ES-I3 (cell line): ENCODE measurements at regions not wholly inside any gene's neighbourhood (a gene's known extent, or its start where the extent isn't known, plus 50 kb on each side); places are given as distances from the start of the nearest gene placed in this dataset.

Experiments used
- H3K36me3 ChIP-seq: 2 replicates; pipeline ENCODE4 v1.6.1; 2013; ENCODE audit warnings: mild to moderate bottlenecking, low read length, control low read depth, moderate library complexity; ENCODE audit not compliant: insufficient read depth
- H3K4me1 ChIP-seq: 2 replicates; pipeline ENCODE4 v1.6.1; 2013; ENCODE audit warnings: mild to moderate bottlenecking, control low read depth, low read length; ENCODE audit not compliant: insufficient read depth
- H3K9ac ChIP-seq: 2 replicates; pipeline ENCODE4 v1.6.1; 2013; ENCODE audit warnings: low read depth, mild to moderate bottlenecking, low read length, moderate library complexity
- H3K9me3 ChIP-seq: 2 replicates; pipeline ENCODE4 v1.6.1; 2013; ENCODE audit warnings: mild to moderate bottlenecking, low read length, moderate library complexity; ENCODE audit not compliant: control insufficient read depth, insufficient read depth

DNA sequence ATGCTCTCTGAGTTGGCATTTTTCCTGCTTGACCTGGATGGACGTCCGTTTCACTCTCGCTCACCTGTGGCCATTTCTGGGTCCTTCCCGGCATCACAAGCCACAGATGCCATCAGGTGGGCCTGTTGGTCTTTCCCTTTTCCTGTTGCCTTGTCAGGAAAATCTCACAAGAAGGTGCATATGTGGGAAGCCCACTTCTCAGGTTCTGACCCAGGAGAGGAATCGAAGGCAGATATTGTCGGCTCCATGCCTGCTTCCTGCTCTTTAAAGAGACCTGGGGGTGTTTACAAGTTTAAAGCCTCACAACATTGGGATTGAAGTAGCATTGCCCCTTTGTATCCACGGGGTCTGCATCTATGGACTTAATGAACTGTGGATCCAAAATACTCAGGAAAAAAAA lies 357.9 kb downstream of the RPS24 start:
- H3K4me1 ChIP-seq, result no peaks in the 10 kb centered on the region
- no peaks in the 10 kb centered on the region for H3K36me3 ChIP-seq
- H3K9me3 ChIP-seq, result no peaks in the 10 kb centered on the region
- H3K9ac ChIP-seq, result no peak overlapping the region

DNA sequence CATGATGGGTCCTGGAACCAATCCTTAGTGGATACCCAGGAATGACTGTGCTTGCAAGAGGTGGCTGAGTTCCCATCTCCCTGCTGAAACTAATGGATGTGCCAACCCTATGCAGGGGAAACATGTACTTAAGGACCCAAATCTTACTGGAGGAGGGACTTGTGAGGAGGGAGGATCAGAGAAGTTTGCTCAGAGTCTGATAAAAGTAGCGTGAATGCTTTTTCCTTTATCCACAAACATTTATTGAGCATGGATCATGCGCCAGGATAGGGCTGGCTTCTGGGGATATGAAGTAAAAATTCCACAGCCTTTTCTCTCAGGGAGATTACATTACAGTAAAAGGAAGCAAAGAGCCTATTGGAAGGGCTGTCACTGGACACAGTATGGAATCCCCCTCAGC lies 358.5 kb downstream of the RPS24 start:
- H3K36me3 ChIP-seq, result no peaks in the 10 kb centered on the region
- H3K9ac ChIP-seq, result no peak overlapping the region
- H3K4me1 ChIP-seq, result no peaks in the 10 kb centered on the region
- no peaks in the 10 kb centered on the region for H3K9me3 ChIP-seq

DNA sequence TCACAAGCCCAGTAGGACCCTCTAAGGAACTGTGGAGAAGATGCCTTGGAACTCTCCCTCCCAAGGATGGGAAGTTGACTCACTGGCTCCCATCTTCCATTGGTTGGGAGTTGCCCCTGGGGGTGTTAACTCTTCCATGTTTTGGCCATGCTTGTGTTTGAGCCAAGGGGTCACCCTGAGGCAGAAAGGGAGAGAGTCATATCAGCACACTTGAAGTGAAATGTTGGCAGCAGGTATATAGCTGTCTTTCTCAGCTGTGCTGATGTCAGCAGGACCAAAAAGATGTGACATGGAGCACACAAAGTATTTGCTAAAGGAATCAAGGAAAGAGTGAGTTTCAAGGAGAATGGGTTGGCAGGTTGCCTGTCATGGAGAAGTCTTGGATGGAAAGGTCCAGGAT lies 359.4 kb downstream of the RPS24 start:
- H3K36me3 ChIP-seq, result no peaks in the 10 kb centered on the region
- H3K9me3 ChIP-seq, result no peaks in the 10 kb centered on the region
- H3K9ac ChIP-seq, result no peak overlapping the region
- H3K4me1 ChIP-seq, result no peaks in the 10 kb centered on the region

DNA sequence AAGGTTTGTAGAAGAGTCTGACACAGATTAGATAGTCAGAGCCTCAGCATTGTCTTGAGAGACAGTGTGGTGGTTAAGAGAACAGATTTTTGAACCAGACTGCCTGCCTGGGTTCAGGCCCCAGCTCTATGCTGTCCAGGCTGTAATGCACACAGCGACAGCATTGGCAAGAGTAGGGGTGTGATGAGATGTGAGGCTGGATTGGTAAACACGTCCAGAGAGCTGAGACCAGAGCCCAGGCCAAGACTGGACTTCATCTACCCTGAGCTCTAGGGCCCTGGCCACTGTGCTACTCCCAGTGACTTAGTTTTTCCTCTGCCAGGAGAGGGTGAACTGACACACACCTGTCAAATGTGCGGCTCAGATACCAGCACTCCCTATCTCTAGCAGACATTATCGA lies 360.4 kb downstream of the RPS24 start:
- Histone ChIP-seq H3K9ac (no peak overlapping the region), H3K4me1 (no peaks in the 10 kb centered on the region), H3K9me3 (no peaks in the 10 kb centered on the region), H3K36me3 (no peaks in the 10 kb centered on the region)

DNA sequence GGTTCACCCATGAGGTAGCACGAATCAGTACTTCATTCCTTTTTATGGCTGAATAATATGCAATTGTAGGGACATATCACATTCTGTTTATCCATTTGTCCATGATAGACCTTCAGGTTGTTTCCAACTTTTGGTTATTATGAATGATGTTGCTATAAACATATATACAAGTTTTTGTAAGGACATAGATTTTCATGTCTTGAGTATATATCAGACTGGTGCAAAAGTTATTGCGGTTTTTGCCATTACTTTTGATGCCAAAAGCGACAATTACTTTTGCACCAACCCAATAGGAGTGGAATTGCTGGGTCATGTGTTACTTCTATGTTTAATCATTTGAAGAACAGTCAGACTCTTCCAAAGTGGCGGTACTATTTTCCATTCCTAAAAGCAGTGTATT lies 361.5 kb downstream of the RPS24 start:
- no peaks in the 10 kb centered on the region for H3K36me3 ChIP-seq
- no peaks in the 10 kb centered on the region for H3K9me3 ChIP-seq
- no peak overlapping the region for H3K9ac ChIP-seq
- H3K4me1 ChIP-seq, result no peaks in the 10 kb centered on the region

DNA sequence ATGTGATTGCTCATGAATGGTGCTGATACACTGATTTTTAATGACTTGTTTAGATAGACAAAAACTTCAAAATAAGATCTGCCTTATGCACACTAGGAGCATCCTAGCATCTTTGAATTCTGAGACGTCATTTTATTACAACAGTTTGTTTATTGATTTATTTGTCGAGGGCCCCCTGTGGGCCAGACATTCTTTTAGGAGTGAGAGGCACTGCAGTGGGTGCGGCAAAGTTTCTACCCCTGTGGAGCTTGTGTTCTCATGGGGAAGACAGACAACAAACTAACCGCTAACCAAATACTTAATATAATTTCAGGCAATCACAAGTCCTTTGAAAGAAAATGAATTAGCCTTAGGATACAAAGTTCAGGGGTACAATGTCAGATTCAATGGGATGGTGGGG lies 363.1 kb downstream of the RPS24 start:
- Histone ChIP-seq H3K36me3 (no peaks in the 10 kb centered on the region), H3K4me1 (no peaks in the 10 kb centered on the region), H3K9me3 (no peaks in the 10 kb centered on the region), H3K9ac (no peak overlapping the region)

DNA sequence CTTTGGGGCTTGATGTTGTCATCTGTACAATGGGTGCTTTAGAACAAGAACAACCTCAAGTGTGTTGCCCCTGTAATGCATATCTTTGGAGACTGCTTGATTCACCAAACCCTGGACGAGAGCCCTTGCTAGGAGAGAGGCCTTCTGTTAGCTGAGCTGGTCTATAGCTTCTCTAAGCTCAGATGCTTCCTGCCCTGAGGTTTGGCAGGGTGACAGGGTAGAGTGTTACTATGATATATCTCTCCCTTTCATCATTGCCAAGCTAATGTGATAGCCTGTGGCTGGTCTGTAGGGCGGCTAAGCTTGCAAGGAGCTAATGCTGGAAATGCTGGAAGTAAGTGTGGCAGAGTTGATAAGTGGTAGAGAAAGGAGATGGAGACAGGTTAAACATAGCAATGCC lies 364.1 kb downstream of the RPS24 start:
- peaks cover 3% of the 10 kb centered on the region; the same call in 1 of the 2 replicates for H3K4me1 ChIP-seq
- H3K9ac ChIP-seq, result no peak overlapping the region
- H3K9me3 ChIP-seq, result no peaks in the 10 kb centered on the region
- no peaks in the 10 kb centered on the region for H3K36me3 ChIP-seq

DNA sequence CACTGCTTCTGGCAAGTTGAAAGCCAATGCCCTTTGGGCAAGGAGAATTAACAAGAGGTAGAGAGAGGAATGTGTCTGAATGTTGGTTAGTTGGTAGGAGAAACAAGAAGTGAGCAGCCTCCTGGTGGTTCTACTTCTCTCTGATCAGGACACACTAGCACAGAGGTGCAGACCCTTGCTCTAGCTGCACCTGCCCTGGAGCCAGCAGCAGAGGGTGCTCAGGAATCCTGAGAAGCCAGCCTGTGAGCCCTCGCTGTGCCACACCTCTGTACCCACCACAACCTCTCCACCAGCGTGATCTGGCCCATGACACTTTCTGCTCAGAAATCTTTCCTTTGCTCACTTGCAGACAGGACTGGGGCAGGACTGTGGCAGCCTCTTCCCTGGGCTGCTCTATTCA lies 364.7 kb downstream of the RPS24 start:
- Histone ChIP-seq H3K9me3 (no peaks in the 10 kb centered on the region), H3K4me1 (peaks cover 3% of the 10 kb centered on the region; the same call in 1 of the 2 replicates), H3K36me3 (no peaks in the 10 kb centered on the region), H3K9ac (no peak overlapping the region)

DNA sequence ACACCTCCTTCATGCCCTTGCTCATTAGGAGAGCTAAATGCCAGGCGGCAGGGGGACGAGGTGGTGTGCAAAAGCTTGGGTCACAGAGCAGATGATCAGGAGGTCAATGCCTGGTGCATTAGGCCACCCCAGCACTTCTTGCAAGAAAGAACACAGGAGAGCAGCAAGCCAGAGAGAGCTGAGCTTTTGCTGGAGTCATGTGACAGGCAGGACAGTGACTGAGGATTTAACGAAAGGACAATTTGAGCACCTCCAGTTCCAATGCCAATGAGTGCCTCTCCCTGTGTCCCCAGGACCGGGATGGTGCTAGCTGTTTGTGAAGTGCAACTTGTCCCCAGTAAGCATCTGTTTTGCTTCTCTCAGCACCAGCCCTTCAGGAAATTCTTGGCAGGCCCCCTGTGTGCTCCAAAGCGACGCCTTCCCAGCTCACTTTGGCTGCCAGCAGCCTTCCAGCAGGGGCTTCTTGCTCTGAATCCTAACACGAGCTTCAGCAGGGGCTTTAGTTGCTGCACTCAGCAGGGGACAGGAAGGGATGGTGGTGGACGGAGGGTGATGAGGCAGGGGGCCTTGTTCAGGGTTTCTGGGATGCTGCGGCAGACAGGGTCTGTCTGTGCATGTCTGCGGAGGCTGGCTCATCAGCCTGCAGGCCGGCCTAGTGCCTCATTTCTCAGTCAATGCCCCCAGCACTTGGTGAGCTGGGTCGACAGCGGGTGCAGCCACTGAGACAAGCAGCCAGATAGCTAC lies 368.1 kb downstream of the RPS24 start:
- no peaks in the 10 kb centered on the region for H3K36me3 ChIP-seq
- H3K9ac ChIP-seq, result no peak overlapping the region
- H3K9me3 ChIP-seq, result no peaks in the 10 kb centered on the region
- peaks cover 3% of the 10 kb centered on the region; the same call in 1 of the 2 replicates for H3K4me1 ChIP-seq

DNA sequence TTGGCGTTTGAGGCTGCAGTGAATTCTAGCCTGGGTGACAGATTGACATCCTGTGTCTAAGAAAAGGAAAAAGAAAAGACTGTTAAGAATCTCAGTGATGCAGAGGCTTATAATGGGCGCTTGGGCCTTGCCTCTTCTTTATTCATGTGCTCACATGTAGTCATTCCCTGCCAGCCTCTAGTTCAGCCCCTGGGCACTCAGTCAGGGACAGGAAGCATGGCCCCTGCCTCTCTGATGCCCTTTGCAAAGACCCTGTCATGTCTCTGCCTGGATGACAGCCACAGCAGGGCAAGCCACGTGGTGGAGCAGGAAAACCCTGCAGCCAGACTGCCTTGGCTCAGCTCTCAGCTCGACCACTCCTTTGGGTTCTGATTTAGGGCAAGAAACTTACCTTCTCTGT lies 368.9 kb downstream of the RPS24 start:
- no peaks in the 10 kb centered on the region for H3K36me3 ChIP-seq
- peaks cover 6% of the 10 kb centered on the region; the same call in 1 of the 2 replicates for H3K4me1 ChIP-seq
- no peaks in the 10 kb centered on the region for H3K9me3 ChIP-seq
- no peak overlapping the region for H3K9ac ChIP-seq

DNA sequence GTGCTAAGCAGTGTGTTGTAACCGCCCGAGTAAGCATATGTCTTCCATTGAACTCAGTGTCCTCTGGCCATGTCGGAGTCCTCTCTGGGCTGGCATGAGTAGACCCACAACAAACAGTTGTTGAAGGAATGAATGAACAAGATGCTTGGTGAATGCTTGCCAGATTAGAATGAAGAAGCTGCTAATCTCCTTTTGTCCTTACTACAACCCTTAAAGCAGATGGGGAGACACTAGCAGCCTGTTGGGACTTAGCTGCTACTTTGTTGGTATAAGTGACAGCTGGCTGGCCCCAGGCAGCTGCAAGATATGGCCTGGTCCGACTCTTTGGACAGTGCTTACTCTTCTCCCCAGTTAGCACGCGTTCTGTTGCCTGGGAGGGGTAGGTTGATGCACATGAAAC lies 370.1 kb downstream of the RPS24 start:
- H3K9ac ChIP-seq, result no peak overlapping the region
- peaks cover 10% of the 10 kb centered on the region; the same call in 1 of the 2 replicates for H3K4me1 ChIP-seq
- no peaks in the 10 kb centered on the region for H3K9me3 ChIP-seq
- H3K36me3 ChIP-seq, result no peaks in the 10 kb centered on the region

DNA sequence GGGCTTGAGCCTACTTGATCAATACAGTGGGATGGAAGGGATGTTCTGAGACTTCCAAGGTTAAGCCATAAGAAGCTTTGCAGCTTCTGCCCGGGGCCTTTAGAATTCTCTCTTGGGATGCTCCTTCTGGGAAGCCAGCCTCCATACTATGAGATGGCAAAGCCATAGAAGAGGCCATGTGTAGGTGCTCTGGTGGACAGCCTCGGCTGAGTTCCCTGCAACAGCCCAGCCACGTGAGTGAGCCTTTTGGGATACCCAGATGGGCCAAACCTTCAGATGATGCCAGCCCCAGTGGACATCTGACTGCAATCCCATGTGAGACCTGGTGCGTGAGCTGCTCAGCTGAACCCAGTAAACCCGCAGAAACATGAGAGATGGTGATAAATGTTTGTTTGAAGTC lies 370.6 kb downstream of the RPS24 start:
- Histone ChIP-seq H3K9ac (no peak overlapping the region), H3K4me1 (peaks cover 10% of the 10 kb centered on the region; the same call in 1 of the 2 replicates), H3K36me3 (no peaks in the 10 kb centered on the region), H3K9me3 (no peaks in the 10 kb centered on the region)

DNA sequence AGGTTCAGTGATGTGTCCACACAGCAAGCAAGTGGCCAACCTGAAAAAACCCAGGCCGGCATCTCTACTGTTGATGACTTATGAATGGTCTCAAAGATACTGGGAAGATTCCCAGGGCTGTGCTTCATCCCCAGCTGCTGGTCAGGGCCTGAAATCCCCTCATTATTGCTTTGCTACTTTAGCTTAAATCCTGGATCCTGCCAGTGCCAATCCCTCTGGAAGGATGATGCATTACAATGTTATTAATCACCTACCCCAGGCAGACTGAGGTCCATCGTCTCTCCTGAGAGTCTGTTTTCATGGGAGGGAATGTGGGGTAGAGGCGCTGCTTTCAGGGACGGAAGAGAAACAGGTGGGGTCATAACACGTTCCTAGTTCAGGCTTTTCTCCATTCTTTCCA lies 371.6 kb downstream of the RPS24 start:
- Histone ChIP-seq H3K4me1 (peaks cover 10% of the 10 kb centered on the region; the same call in 1 of the 2 replicates), H3K36me3 (no peaks in the 10 kb centered on the region), H3K9ac (no peak overlapping the region), H3K9me3 (no peaks in the 10 kb centered on the region)

DNA sequence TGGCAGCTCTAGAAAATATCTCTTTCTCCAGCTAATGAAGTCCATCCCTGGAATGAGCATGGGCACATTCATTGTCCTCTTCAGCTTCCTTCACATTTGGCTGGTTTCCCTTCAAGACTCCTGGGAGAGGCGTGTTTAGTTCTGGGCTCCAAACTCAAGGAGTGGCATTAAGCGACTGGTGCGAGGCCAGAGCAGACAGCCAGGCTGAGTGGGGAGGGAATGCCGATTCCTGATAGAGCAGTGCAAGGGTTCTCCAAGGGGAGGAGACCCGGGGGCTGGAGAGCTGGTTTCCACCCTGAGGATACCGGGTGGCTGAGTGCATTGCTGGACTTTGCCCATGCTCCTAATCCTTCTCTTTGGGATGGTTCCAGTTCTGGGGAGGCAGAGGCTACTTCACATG lies 372.1 kb downstream of the RPS24 start:
- Histone ChIP-seq H3K36me3 (no peaks in the 10 kb centered on the region), H3K9me3 (no peaks in the 10 kb centered on the region), H3K4me1 (peaks cover 10% of the 10 kb centered on the region; the same call in 1 of the 2 replicates), H3K9ac (no peak overlapping the region)

DNA sequence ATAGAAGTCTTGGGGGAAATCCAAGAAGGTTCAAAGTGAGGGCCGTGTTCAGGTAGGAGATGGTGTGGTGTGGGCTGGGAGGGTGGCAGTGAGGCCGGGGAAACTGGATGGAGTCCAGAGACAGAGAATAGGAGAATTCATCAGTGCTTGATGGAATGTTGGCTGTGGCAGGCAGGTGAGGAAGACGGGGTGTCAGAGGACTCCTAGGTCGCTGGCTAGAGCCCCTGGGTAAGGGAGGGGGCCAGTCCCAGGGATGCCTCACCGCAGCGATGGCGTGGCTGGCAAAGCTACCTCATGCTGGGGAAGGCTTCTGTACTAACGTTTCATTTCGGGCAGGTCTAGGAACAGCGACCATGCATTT lies 373.0 kb downstream of the RPS24 start:
- peak overlapping the region; percentile 74; the same call in 1 of the 2 replicates for H3K9ac ChIP-seq
- no peaks in the 10 kb centered on the region for H3K36me3 ChIP-seq
- peaks cover 10% of the 10 kb centered on the region; the same call in 1 of the 2 replicates for H3K4me1 ChIP-seq
- H3K9me3 ChIP-seq, result no peaks in the 10 kb centered on the region
